Endometrium (tissue), 2 donors: ENCODE measurements at regions not wholly inside any gene's neighbourhood (a gene's known extent, or its start where the extent isn't known, plus 50 kb on each side); places are given as distances from the start of the nearest gene placed in this dataset.

Experiments
- FAIRE-seq: peaks from 2 replicates; lab custom pipeline; 2012; peaks lifted over from hg19 to GRCh38; lab: Jason Lieb, UNC
- donor health status: control.
- donor health status: control.

GRCh38 chr1:213375002-213375401 is 324.0 kb downstream of the RPS6KC1 start:
- peak; percentile 82 for FAIRE-seq

- FAIRE-seq: no peak
These were observed 325.9 kb downstream of the RPS6KC1 start for GRCh38 chr1:213376862-213377372.

- FAIRE-seq: no peak
These were observed 329.8 kb downstream of the RPS6KC1 start for GRCh38 chr1:213380865-213381264.

- no peak for FAIRE-seq
These were observed 330.6 kb downstream of the RPS6KC1 start for GRCh38 chr1:213381572-213382084.

- FAIRE-seq: no peak
These were observed 332.4 kb downstream of the RPS6KC1 start for GRCh38 chr1:213383465-213383864.

GRCh38 chr1:213385201-213385600 is 334.2 kb downstream of the RPS6KC1 start:
- FAIRE-seq: no peak

- no peak for FAIRE-seq
These were observed 334.8 kb downstream of the RPS6KC1 start for GRCh38 chr1:213385806-213386324.

GRCh38 chr1:213387380-213388015 is 336.5 kb downstream of the RPS6KC1 start:
- no peak for FAIRE-seq

- no peak for FAIRE-seq
These were observed 337.2 kb downstream of the RPS6KC1 start for GRCh38 chr1:213388199-213388598.

GRCh38 chr1:213389061-213389581 is 338.1 kb downstream of the RPS6KC1 start:
- no peak for FAIRE-seq

GRCh38 chr1:213391445-213391844 is 340.4 kb downstream of the RPS6KC1 start:
- FAIRE-seq: no peak

GRCh38 chr1:213393860-213394259 is 342.8 kb downstream of the RPS6KC1 start:
- no peak for FAIRE-seq

GRCh38 chr1:213394837-213395236 is 343.8 kb downstream of the RPS6KC1 start:
- no peak for FAIRE-seq

GRCh38 chr1:213397638-213398037 is 346.6 kb downstream of the RPS6KC1 start:
- FAIRE-seq: no peak

GRCh38 chr1:213399695-213400094 is 348.7 kb downstream of the RPS6KC1 start:
- no peak for FAIRE-seq

- FAIRE-seq: no peak
These were observed 358.2 kb downstream of the RPS6KC1 start for GRCh38 chr1:213409208-213409631.

GRCh38 chr1:213409971-213410370 is 358.9 kb downstream of the RPS6KC1 start:
- FAIRE-seq: no peak

- no peak for FAIRE-seq
These were observed 363.3 kb downstream of the RPS6KC1 start for GRCh38 chr1:213414346-213414745.

- no peak for FAIRE-seq
These were observed 363.9 kb downstream of the RPS6KC1 start for GRCh38 chr1:213414911-213415310.

- FAIRE-seq: no peak
These were observed 364.8 kb downstream of the RPS6KC1 start for GRCh38 chr1:213415691-213416380.

- no peak for FAIRE-seq
These were observed 365.6 kb downstream of the RPS6KC1 start for GRCh38 chr1:213416461-213417224.

GRCh38 chr1:213417225-213417820 is 366.3 kb downstream of the RPS6KC1 start:
- no peak for FAIRE-seq
